ENCODE measurements at regions not wholly inside any gene's neighbourhood (a gene's known extent, or its start where the extent isn't known, plus 50 kb on each side); places are given as distances from the start of the nearest gene placed in this dataset.

DNA sequence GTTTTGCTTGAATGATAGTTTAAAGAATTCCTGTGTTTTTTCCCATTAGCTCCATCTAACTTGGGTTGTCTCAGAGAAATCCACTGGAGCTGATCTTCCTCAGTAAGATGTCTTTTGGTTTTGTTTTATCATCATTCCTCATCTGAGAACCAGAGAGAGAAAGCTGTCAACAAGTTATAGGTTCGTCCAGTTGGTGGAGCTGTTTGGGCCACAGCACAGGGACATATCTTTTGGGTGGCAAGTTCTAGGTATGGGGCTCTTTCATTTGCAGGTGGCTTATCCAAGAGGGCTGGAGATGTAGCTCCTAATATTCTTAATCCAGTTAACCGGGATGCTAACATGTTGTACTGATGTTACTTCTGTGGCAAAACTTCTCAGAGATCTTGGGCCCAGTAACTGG lies 174.2 kb downstream of the KCNRG start:
- no peak overlapping the region for H3K4me3 ChIP-seq (ENCODE audit: low read depth, low read length)
- no peak for DNase-seq (ENCODE audit: low read depth)
- TF ChIP-seq, protein P1, sequence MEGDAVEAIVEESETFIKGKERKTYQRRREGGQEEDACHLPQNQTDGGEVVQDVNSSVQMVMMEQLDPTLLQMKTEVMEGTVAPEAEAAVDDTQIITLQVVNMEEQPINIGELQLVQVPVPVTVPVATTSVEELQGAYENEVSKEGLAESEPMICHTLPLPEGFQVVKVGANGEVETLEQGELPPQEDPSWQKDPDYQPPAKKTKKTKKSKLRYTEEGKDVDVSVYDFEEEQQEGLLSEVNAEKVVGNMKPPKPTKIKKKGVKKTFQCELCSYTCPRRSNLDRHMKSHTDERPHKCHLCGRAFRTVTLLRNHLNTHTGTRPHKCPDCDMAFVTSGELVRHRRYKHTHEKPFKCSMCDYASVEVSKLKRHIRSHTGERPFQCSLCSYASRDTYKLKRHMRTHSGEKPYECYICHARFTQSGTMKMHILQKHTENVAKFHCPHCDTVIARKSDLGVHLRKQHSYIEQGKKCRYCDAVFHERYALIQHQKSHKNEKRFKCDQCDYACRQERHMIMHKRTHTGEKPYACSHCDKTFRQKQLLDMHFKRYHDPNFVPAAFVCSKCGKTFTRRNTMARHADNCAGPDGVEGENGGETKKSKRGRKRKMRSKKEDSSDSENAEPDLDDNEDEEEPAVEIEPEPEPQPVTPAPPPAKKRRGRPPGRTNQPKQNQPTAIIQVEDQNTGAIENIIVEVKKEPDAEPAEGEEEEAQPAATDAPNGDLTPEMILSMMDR (conservative IDR thresholded peaks at IDR 0.05; ENCODE audit: low read depth, low read length), result peak; percentile 29

DNA sequence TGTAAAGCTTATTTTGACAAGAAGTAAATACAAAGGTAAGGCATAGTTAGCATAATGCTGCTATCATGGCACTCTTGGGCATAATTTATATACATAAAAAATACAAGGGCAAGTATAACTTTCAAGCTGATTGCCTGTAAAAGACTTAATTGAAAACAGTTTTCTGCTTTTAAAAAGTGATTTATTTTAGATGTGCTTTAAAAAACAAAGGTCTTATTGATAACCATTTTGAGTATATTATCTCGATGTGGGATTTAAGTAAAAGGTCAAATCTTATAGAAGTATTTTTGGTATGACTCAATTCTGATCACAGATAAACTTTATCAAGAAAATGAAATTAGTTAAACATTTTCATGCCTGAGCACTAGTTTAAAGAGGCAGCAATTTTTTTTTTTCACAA lies 175.8 kb downstream of the KCNRG start:
- no peak for DNase-seq (ENCODE audit: low read depth)
- TF ChIP-seq, protein P1 (conservative IDR thresholded peaks at IDR 0.05; ENCODE audit: low read depth, low read length), result no peak
- H3K4me3 ChIP-seq (ENCODE audit: low read depth, low read length), result no peak overlapping the region

DNA sequence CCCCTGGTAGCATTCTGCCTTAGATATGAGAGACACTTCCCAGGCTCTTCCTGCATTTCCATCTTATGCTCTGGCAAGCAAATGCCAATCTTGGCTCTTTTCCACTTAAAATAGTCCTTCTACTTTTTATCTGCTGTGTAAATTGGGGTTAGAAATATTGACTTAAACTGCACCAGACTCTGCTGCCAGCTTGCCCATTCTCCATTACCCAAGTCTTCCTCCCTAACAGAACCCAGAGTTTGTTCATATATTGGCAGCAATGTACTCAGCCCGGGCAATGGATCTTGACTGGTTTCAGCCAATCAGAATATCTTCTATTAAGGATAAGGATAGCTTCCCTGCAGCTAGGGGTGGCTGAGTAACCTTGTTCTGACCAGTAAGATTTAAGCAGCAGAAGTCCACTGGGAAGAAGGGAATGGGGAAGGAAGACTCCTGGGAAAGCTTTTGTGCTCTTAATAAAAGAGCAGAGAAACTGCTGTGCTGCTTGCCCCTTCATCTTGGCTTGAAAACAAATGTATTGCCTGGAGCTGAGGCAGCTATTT lies 177.1 kb downstream of the KCNRG start:
- DNase-seq (ENCODE audit: low read depth), result no peak
- H3K4me3 ChIP-seq (ENCODE audit: low read depth, low read length), result no peak overlapping the region
- TF ChIP-seq, protein P1 (conservative IDR thresholded peaks at IDR 0.05; ENCODE audit: low read depth, low read length), result no peak

DNA sequence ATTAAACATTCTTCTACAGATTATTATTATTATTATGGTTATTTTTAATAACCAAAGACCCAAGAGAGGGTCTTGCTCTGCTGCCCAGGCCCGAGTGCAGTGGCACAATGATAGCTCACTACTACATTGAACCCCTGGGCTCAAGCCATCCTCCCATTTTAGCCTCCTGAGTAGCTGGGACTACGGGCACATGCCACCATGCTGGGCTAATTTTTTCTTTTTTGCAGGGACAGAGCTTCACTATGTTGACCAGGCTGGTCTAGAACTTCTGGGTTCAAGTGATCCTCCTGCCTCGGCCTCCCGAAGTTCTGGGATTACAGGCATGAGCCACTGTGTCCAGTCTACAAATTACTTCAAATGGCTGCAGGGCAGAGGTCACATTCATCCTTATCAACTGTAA lies 179.8 kb downstream of the KCNRG start:
- DNase-seq (ENCODE audit: low read depth), result no peak
- TF ChIP-seq, protein P1 (conservative IDR thresholded peaks at IDR 0.05; ENCODE audit: low read depth, low read length), result no peak
- H3K4me3 ChIP-seq (ENCODE audit: low read depth, low read length), result no peak overlapping the region

DNA sequence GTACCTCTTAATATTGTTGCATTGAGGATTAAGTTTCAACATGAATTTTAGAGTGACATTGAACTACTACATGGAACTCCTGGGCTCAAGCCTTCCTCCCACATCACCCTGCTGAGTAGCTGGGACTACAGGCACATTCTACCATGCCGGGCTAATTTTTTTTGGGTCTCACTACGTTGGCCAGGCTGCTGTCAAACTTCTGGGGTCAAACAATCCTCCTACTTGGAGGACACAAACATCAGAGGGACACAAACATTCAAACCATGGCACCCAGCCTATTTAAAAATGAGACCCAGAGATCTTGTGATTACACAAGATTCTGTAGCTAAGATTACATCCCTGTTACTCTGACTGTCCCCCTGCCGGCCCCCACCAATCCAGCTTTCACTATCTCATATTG lies 180.9 kb downstream of the KCNRG start:
- TF ChIP-seq, protein P1 (conservative IDR thresholded peaks at IDR 0.05; ENCODE audit: low read depth, low read length), result no peak
- DNase-seq (ENCODE audit: low read depth), result no peak
- H3K4me3 ChIP-seq (ENCODE audit: low read depth, low read length), result no peak overlapping the region

DNA sequence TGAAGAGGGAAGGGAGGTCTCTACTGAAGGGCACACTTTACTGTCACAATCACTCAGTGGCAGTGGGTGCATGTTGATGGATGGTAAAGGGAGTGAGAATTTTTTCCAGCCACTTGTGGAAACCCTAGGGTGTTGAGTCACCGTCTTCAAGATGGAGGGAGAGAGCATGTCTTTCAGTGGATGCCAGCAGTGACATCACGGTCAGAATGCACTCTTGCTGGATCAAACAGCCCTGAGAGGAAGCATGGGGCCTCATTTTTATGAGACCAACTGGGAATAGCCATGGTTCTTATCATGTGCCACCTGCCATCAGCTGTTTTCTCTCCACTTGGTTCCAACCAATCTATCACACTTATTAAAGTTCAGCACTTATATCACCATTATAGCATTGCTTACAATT lies 182.5 kb downstream of the KCNRG start:
- TF ChIP-seq, protein P1 (conservative IDR thresholded peaks at IDR 0.05; ENCODE audit: low read depth, low read length), result no peak
- DNase-seq (ENCODE audit: low read depth), result no peak
- H3K4me3 ChIP-seq (ENCODE audit: low read depth, low read length), result no peak overlapping the region

DNA sequence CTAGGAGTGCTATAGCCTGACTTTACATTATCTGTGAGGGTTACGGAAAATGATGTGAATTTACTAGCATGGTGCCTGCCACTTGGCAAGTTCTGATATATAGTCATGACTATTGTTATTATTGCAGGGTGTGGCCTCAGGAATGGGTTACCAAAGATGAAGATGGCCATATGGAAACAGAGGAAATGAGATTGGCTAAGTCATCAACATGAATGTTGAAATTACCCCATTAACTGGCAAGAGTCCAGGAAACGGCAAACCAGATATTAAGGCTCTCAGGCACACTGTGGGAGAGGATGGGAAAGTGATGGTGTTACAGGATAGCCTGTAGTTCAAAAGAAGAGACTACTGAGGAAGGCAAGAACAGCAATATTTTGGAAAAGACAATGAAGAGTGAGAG lies 183.3 kb downstream of the KCNRG start:
- no peak for DNase-seq (ENCODE audit: low read depth)

More for the DNA sequence above, 183.3 kb downstream of the KCNRG start:
- TF ChIP-seq, protein P1 (conservative IDR thresholded peaks at IDR 0.05; ENCODE audit: low read depth, low read length), result no peak
- no peak overlapping the region for H3K4me3 ChIP-seq (ENCODE audit: low read depth, low read length)

Data from epithelial cell of proximal tubule (primary cell).